ENCODE measurements at regions not wholly inside any gene's neighbourhood (a gene's known extent, or its start where the extent isn't known, plus 50 kb on each side); places are given as distances from the start of the nearest gene placed in this dataset.

- peak in 7 of 51 donors; percentile 1 to 13 (median 8) for DNase-seq
These were observed 547.9 kb upstream of the TMPRSS15 start for GRCh38 chr21:18951271-18952038.

- DNase-seq, result no peak
These were observed 550.9 kb upstream of the TMPRSS15 start for GRCh38 chr21:18954441-18954844.

- DNase-seq, result no peak
These were observed 556.2 kb upstream of the TMPRSS15 start for GRCh38 chr21:18959817-18960216.

GRCh38 chr21:18960306-18960705 lies 556.7 kb upstream of the TMPRSS15 start:
- DNase-seq, result no peak

GRCh38 chr21:18970416-18970815 lies 566.8 kb upstream of the TMPRSS15 start:
- no peak for DNase-seq

GRCh38 chr21:18970941-18971340 lies 567.4 kb upstream of the TMPRSS15 start:
- DNase-seq, result no peak

GRCh38 chr21:18985584-18985983 lies 582.0 kb upstream of the TMPRSS15 start:
- DNase-seq, result no peak

GRCh38 chr21:18986197-18986596 lies 582.6 kb upstream of the TMPRSS15 start:
- peak in 3 of 51 donors; percentile 10 to 45 (median 11) for DNase-seq

GRCh38 chr21:18987520-18988026 lies 584.0 kb upstream of the TMPRSS15 start:
- peak in 1 of 51 donors; percentile 12 for DNase-seq

GRCh38 chr21:18989953-18990495 lies 586.4 kb upstream of the TMPRSS15 start:
- no peak for DNase-seq

- DNase-seq, result no peak
These were observed 588.3 kb upstream of the TMPRSS15 start for GRCh38 chr21:18991846-18992245.

GRCh38 chr21:19010251-19010650 lies 606.7 kb upstream of the TMPRSS15 start:
- no peak for DNase-seq

GRCh38 chr21:19010996-19011395 lies 607.4 kb upstream of the TMPRSS15 start:
- DNase-seq, result no peak

- peak in 1 of 51 donors; percentile 3 for DNase-seq
These were observed 607.9 kb upstream of the TMPRSS15 start for GRCh38 chr21:19011451-19011850.

- no peak for DNase-seq
These were observed 610.3 kb upstream of the TMPRSS15 start for GRCh38 chr21:19013916-19014315.

GRCh38 chr21:19018529-19018928 lies 614.9 kb upstream of the TMPRSS15 start:
- DNase-seq, result no peak

GRCh38 chr21:19022978-19023377 lies 619.4 kb upstream of the TMPRSS15 start:
- no peak for DNase-seq

- no peak for DNase-seq
These were observed 623.3 kb upstream of the TMPRSS15 start for GRCh38 chr21:19026911-19027310.

GRCh38 chr21:19029816-19030215 lies 626.2 kb upstream of the TMPRSS15 start:
- DNase-seq, result no peak

GRCh38 chr21:19031953-19032352 lies 628.4 kb upstream of the TMPRSS15 start:
- DNase-seq, result no peak

- no peak for DNase-seq
These were observed 630.5 kb upstream of the TMPRSS15 start for GRCh38 chr21:19034041-19034440.

- DNase-seq, result no peak
These were observed 631.0 kb upstream of the TMPRSS15 start for GRCh38 chr21:19034560-19034959.

- no peak for DNase-seq
These were observed 642.3 kb upstream of the TMPRSS15 start for GRCh38 chr21:19045876-19046275.
